Mesothelial cell of epicardium (in vitro differentiated cells): ENCODE measurements at regions not wholly inside any gene's neighbourhood (a gene's known extent, or its start where the extent isn't known, plus 50 kb on each side); places are given as distances from the start of the nearest gene placed in this dataset.

Source experiments
- DNase-seq, 2 experiments: peaks; one replicate each; pipeline ENCODE4 v3.0.0; 2021; ENCODE audit warnings: low spot score in 2 of 2; ENCODE audit not compliant: unreplicated experiment in 2 of 2
- H3K27ac Mint-ChIP-seq: 2 replicates; pipeline ENCODE4 v1.8.0; 2021; ENCODE audit warnings: mixed read lengths
- H3K27me3 Mint-ChIP-seq: 2 replicates; pipeline ENCODE4 v1.8.0; 2021; ENCODE audit warnings: low read depth, mixed read lengths
- H3K36me3 Mint-ChIP-seq: 2 replicates; pipeline ENCODE4 v1.8.0; 2021; ENCODE audit warnings: mixed read lengths
- H3K4me1 Mint-ChIP-seq: 2 replicates; pipeline ENCODE4 v1.8.0; 2021; ENCODE audit warnings: mixed read lengths
- H3K4me3 Mint-ChIP-seq: 2 replicates; pipeline ENCODE4 v1.8.0; 2021; ENCODE audit warnings: mild to moderate bottlenecking, moderate library complexity, mixed read lengths
- H3K9me3 Mint-ChIP-seq: 2 replicates; pipeline ENCODE4 v1.8.0; 2021; ENCODE audit warnings: mixed read lengths
- CTCF ChIP-seq: fragments of 200-600 bp; sonication (generic); IDR thresholded peaks from one replicate; pipeline ENCODE4 v1.5.0; 2021; ENCODE audit warnings: antibody characterized with exemption; ENCODE audit not compliant: unreplicated experiment

- Mint-ChIP-seq H3K27ac (no peak overlapping the region), H3K4me1 (peaks cover 13% of the 10 kb centered on the region), H3K4me3 (no peak overlapping the region), H3K27me3 (no peaks in the 10 kb centered on the region), H3K36me3 (no peaks in the 10 kb centered on the region), H3K9me3 (peaks cover 18% of the 10 kb centered on the region)
- DNase-seq: no peak
- TF ChIP-seq CTCF: no peak
Observed at GRCh38 chr2:188045016-188045415, 246.7 kb upstream of the GULP1 start.

- Mint-ChIP-seq H3K9me3 (peaks cover 18% of the 10 kb centered on the region), H3K27me3 (no peaks in the 10 kb centered on the region), H3K4me1 (peaks cover 27% of the 10 kb centered on the region), H3K27ac (no peak overlapping the region), H3K36me3 (no peaks in the 10 kb centered on the region), H3K4me3 (no peak overlapping the region)
- DNase-seq: no peak
- TF ChIP-seq CTCF: no peak
Observed at GRCh38 chr2:188046437-188046836, 245.2 kb upstream of the GULP1 start.

GRCh38 chr2:188047735-188048134 is 243.9 kb upstream of the GULP1 start:
- Mint-ChIP-seq H3K9me3 (peaks cover 18% of the 10 kb centered on the region), H3K27me3 (no peaks in the 10 kb centered on the region), H3K4me3 (no peak overlapping the region), H3K27ac (no peak overlapping the region), H3K36me3 (no peaks in the 10 kb centered on the region), H3K4me1 (peaks cover 26% of the 10 kb centered on the region)
- TF ChIP-seq CTCF: no peak
- no peak for DNase-seq

- TF ChIP-seq CTCF: no peak
- peaks cover under 1% of the 10 kb centered on the region for H3K9me3 Mint-ChIP-seq
- H3K27me3 Mint-ChIP-seq: no peaks in the 10 kb centered on the region
- H3K36me3 Mint-ChIP-seq: no peaks in the 10 kb centered on the region
- no peak overlapping the region for H3K4me3 Mint-ChIP-seq
- DNase-seq: no peak
- H3K27ac Mint-ChIP-seq: no peak overlapping the region
- peaks cover 27% of the 10 kb centered on the region for H3K4me1 Mint-ChIP-seq
Observed at GRCh38 chr2:188050726-188051125, 240.9 kb upstream of the GULP1 start.

- Mint-ChIP-seq H3K4me3 (no peak overlapping the region), H3K27ac (no peak overlapping the region), H3K4me1 (peaks cover 27% of the 10 kb centered on the region), H3K36me3 (no peaks in the 10 kb centered on the region), H3K9me3 (no peaks in the 10 kb centered on the region), H3K27me3 (no peaks in the 10 kb centered on the region)
- DNase-seq: no peak
- TF ChIP-seq CTCF: no peak
Observed at GRCh38 chr2:188051706-188052105, 240.0 kb upstream of the GULP1 start.

- DNase-seq: no peak
- TF ChIP-seq CTCF: no peak
- Mint-ChIP-seq H3K36me3 (no peaks in the 10 kb centered on the region), H3K4me3 (no peak overlapping the region), H3K4me1 (no peaks in the 10 kb centered on the region), H3K9me3 (peaks cover 11% of the 10 kb centered on the region), H3K27ac (no peak overlapping the region), H3K27me3 (no peaks in the 10 kb centered on the region)
Observed at GRCh38 chr2:188065386-188065785, 226.3 kb upstream of the GULP1 start.
